Renal pelvis (tissue), 1 donor: ENCODE measurements at regions not wholly inside any gene's neighbourhood (a gene's known extent, or its start where the extent isn't known, plus 50 kb on each side); places are given as distances from the start of the nearest gene placed in this dataset.

Source experiments
- DNase-seq: peaks from one replicate; pipeline ENCODE4 v3.0.0-alpha.2; 2013

DNA sequence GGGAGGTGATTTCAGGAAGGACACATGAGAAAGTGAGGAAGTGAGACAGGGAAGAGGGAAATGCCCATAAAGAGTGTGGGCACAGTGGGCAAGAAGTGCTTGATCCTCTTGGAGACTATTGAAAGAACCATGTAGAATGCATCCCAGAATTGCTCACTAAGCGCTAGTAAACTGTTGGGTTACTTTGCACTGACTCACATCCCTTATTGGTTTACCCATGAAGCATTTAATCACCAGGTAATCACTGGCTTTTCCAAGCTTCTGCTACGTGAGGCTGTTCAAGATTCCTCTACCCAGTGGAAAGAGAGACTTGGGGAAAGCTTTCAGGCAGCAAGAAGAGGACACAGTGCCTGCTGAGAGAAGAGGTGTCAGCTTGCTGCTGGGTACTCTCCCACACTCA lies 410.0 kb upstream of the JAG1 start:
- DNase-seq = no peak

GRCh38 chr20:11084508-11084907 lies 410.7 kb upstream of the JAG1 start:
- no peak for DNase-seq

DNA sequence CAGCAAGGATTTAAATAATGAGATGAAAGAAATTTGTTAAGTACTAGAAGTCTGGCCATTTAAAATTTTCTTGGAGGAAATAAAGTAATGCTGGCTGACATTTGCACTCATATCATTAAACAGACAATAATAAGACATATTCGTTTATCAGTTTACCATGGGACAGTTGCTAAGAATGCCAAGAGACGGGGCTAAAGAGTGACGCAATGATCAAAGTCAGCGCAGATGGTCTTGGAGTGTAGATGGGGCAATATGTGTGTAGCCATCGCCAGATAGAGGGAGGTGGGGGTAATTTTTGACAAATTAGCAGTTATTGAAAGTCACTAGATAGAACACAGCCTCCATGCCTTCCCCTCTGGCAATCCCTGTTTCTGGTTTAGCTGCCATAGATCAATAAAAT lies 413.2 kb upstream of the JAG1 start:
- DNase-seq = no peak

GRCh38 chr20:11090751-11091150 lies 417.0 kb upstream of the JAG1 start:
- no peak for DNase-seq

DNA sequence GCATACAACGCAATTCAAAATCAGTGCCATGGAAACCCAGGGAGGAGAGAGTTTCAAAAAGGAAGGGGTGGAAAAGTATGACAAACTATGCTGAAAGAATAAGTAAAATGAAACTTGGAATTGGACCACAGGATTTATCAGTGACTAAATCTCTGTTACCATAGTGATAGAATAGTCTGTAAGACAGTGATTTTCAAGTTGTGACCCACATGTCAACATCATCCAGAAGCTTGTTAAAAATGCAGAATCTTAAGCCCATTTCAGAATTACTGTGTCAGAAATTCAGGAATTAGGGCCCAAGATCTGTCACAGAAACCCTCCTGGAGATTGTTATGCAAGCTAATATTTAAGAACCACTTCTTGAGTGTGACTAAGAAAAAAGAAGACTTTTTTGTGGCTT lies 417.7 kb upstream of the JAG1 start:
- DNase-seq = no peak

- no peak for DNase-seq
Measured at GRCh38 chr20:11092151-11092550, 418.4 kb upstream of the JAG1 start.

GRCh38 chr20:11094196-11094595 lies 420.4 kb upstream of the JAG1 start:
- DNase-seq = no peak

DNA sequence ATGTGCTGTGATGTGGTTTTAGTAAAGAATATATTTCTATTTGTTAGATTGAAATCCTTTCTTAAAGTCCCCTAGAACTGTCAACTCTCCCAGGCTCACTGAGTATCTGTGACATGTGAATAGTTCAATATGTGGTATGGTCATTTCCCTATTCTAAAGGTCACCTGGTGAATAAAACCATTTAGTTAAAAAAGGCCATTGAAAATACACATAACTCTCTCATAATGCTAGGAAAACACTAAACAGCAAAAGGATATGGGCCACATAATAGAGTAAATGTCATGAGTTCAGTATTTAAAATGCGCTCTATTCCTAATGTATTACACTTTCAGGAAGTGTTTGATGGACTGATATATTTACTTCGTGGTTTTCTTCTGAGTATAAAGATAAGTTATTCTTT lies 420.9 kb upstream of the JAG1 start:
- DNase-seq = no peak

GRCh38 chr20:11098888-11099287 lies 425.1 kb upstream of the JAG1 start:
- DNase-seq = no peak

GRCh38 chr20:11101243-11101642 lies 427.4 kb upstream of the JAG1 start:
- no peak for DNase-seq

GRCh38 chr20:11101696-11102095 lies 427.9 kb upstream of the JAG1 start:
- no peak for DNase-seq

- no peak for DNase-seq
Measured at GRCh38 chr20:11103866-11104265, 430.1 kb upstream of the JAG1 start.

DNA sequence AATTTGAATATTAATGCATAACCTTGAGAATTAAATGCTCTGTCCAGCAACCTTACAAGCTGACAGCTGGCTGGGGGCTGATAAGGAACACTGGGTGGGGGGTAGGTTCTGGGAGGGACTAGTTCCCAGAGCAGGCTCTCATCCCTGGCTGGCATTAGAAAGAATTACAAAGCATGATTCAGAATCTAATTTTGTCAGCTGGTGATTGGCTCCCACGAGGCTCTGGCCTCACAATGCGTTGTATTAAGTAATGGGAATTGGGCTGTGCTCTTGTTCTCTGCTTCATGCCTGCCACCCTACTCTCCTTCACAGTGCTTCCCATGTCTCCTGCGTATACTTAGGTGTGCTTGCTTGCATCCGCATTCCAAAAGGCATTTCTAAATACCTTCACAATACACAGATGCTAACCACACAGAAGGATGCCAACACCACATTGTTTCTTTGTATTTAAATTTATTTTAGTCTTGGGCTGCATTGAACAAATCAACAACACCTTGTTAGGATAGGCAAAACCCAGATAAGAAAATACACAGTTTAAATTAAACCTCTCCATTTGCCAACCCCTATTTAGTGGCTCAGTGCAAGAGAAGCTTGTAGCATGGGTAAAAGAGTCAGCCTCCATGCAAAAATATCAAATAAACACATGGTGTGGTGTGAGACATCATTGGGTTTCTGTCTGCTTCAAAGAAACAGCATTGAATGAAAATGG lies 434.5 kb upstream of the JAG1 start:
- no peak for DNase-seq

DNA sequence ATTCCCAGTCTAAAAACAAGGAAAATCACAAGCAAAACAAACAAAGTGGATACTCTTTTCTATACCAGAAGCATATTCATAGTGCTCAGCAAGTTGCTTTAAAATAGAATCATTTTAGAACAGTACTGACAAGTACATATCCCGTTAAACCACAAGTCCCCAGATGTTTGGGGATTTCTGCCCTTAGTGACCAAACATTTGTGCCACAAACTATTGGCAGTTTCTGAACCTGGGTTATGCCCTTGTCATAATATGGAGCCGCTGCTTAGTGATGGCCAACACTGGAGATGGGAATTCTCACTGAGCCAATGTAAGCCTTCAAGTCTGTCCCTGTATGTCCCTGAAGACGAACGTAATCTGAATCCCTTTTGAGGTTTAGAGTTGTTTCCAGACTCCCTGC lies 436.7 kb upstream of the JAG1 start:
- no peak for DNase-seq

DNA sequence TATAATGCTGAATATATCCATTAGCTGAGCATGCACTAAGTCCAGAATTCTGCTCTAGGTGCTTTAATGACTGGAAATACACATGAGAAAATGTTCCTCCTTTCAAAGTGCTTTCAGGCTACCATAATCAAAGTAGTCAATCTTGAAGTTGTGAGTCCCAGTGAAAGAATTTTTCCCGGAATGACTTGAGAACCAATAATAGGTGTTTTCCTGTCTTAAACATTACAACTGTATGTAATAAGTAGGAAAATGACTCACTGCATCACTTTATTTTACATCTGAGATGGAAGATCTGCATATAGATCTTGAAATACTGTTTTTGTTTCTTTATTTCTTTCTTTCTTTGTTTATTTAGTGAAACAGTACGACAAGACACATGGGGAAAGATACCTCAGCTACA lies 437.4 kb upstream of the JAG1 start:
- no peak for DNase-seq

DNA sequence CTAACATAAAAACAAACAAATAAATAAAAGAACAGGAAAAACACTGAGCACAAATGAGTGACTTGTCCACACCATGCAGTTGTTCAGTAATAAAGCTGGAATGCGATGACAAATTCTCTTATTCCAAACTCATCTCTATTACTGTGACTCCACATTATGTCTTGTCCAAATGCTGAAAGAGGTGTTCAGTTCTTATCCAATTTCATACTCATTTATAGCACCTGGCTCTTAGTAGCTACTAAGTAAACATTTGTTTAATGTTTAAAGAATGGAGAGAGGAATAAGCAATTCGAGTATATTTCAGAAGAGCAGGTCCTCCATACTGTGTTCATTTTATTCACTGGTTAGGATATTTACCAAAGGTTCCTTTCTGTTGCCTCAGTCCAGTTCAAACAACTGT lies 439.0 kb upstream of the JAG1 start:
- no peak for DNase-seq

- DNase-seq = no peak
Measured at GRCh38 chr20:11114382-11114781, 440.6 kb upstream of the JAG1 start.

DNA sequence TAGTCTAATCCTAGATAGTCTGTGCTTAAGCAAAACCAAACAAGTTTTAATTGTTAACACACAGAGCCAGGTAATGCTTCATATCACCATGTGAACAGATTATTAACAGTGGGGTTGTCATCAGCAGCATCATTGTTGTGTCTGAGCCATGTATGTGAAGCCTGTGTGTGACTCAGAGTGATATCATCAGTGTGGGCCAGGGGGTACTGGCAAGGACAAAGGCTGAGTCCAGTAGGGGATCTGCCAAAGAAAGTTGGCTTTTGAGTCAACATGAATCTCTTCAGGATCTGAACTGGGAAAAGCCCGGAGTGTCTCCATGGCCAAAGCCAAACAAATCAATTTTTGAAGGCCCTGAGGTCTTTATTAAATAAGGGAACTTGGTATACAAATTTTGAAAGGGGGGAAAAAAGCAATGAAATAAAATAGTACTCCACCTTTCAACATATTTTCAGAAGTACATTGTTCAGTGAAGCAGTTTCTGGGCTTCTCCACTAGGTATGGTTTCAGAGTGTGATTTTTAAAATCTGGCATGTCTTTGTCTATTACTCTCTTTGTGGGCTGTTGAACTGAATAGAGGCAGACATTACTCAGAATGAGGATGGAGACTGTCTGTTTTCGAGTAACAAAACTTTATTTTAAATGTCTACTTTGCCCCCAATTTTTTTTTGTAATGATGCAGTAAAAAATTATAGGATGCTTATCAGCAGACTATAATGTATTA lies 444.2 kb upstream of the JAG1 start:
- DNase-seq = no peak

- DNase-seq = no peak
Measured at GRCh38 chr20:11118802-11119380, 445.1 kb upstream of the JAG1 start.

DNA sequence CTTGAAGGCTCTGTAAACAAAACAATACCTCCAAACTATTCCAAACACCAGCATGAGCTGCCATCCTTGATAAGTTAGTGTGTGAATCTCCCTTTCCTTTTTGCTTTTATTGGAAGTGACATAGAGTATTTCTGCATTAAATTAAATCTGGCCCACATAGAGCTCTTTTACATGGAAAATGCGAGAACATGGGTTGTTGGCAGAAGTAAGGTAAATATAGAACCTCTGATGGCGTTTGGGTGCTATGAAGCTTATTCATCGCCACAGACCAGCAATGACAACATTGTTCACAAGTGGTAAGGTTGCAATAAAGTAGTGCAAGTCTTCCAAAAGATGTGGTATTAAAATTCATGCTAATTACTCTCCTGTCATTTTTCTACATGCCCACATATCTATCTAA lies 445.8 kb upstream of the JAG1 start:
- no peak for DNase-seq

DNA sequence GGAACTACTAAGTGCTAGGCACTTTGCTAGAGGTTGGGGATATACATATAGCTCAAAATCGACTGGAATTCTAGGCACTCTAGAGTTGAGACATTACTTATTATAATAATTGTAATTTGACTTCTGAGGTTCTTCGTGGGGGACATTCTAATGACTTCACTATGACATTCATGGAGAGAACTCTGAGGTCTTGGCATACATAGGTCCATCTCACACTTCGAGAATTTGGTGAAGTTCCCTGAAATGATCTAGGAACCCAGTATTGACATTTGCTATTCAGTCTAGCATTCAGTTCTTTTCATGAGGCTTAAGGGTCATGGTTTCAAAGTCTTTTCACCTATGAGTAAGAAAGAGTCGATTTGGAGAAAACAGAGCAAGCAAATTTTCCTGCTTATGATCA lies 446.6 kb upstream of the JAG1 start:
- DNase-seq = no peak

DNA sequence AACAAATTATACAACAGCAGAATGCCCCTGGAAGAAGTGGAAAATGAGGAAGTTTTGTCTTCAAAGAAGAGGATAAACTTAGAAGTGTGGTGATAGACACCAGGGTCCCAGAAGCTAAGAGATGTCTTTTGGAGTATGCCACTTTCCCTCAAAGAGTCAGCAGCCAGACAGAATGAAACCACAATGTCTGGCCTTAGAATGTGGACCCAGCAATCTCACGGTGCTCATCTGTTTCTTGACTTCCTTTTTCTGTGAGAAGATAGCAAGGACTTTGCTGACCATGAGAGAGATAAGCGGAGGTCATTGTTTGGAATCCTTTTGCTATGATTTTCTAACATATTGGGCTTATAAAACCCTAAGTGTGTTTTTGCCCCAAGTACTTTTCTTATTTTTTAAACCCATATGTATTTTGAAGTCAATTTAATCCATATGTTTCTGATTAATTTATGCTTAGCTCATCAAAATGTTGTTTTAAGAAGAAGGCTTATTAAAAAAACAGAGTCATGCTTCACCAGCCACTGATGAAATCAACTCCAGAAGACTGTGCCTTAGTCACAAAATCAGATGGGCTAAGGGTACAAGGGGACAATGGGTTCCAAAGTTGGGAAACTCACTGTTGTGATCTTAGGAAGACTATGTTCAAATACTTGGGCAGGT lies 451.2 kb upstream of the JAG1 start:
- DNase-seq = no peak

DNA sequence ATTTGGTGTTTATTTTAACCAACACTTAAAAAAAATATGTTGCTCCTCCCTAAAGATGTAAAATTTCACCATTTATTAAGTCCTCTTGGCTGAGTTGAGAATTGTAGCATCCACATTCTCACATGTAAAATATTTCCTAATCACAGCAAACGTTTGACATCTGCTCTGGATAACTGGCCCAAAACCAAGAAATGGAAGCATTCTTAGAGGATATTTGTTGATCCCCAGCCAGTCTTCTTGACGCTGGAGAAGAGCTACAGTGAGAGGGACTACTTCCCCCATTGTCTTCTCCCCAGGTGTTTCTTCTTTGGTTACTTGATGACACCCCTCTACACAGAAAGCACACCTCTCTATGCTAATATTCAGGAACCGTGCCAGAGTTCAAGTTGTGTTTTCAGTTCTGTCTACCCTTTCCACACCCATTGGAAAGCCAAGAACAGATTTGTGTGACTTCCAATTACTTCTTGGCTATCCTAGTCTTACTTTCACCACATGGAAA lies 454.5 kb upstream of the JAG1 start:
- DNase-seq = no peak
